ENCODE measurements at regions not wholly inside any gene's neighbourhood (a gene's known extent, or its start where the extent isn't known, plus 50 kb on each side); places are given as distances from the start of the nearest gene placed in this dataset.
"Not testable (repeated sequence)": the region's sequence is repeated elsewhere in the genome, so short reads cannot be mapped to it uniquely, and the experiment has no call there.

DNA sequence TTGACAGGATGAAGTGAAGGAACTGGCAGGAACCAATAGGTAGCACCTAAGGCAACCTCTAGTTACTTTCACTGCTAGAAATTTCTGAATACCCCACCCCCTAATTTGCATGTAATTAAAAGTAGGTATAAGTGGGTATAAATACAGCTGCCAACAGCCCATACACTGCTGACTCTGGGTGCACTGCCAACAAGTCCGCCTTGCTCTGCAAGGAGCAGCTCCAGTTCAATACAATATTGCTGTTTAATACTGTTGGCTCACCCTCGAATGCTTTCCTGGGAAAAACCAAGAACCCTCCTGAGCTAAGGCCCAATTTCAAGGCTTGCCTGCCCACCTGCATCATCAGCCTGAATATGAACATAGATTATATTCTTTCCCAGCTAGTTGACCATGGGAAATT is 981.9 kb downstream of the ADGRL2 start:
- Histone ChIP-seq H3K9me3 (no peaks in the 10 kb centered on the region), H3K27me3 (no peaks in the 10 kb centered on the region), H3K4me3 (no peak overlapping the region), H3K36me3 (no peaks in the 10 kb centered on the region)
- DNase-seq, result no peak

DNA sequence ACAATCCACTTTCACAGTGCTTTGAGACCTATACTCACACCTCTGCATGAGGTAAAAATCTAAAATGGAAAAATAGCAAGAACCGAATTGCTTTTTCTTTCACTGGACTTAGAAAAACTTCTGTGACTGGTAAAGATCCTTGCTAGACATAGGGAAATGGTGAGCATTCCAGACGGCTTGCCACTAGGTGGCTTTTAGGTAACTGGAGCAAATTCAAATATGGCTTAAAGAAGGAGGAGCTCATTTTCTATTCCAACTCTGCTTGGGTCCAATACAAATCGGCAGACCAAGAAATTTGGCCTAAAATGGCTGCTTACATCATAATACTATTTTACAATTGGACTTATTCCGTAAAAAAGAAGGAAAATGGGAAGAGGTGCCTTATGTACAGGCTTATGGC is 977.9 kb downstream of the ADGRL2 start:
- Histone ChIP-seq H3K36me3 (no peaks in the 10 kb centered on the region), H3K27me3 (no peaks in the 10 kb centered on the region), H3K9me3 (no peaks in the 10 kb centered on the region), H3K4me3 (no peak overlapping the region)
- DNase-seq, result no peak

DNA sequence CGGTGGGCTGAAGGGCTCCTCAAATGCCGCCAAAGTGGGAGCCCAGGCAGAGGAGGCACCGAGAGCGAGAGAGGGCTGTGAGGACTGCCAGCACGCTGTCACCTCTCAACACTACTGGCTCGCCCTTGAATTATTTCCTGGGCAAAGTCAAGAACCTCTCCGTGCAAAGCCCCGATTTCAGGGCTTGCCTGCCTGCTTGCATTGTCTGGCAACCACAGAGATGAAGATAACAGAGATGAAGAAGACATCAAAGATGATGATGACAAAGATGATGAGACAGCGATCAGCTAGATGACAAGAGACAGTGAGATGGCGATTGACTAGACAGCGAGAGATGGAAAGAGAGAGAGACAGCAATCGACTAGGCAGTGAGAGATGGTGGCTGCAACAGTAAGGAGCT is 976.5 kb downstream of the ADGRL2 start:
- no peak overlapping the region for H3K4me3 ChIP-seq

DNA sequence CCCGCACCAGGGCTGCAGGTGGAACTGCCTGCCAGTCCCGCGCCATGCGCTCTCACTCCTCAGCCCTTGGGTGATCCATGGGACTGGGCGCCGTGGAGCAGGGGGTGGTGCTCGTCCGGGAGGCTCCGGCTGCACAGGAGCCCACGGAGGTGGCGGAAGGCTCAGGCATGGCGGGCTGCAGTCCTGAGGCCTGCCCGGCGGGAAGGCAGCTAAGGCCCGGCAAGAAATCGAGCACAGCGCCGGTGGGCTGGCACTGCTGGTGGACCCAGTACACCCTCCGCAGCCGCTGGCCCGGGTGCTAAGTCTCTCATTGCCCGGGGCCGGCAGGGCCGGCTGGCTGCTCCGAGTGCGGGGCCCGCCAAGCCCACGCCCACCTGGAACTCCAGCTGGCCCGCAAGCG is 976.0 kb downstream of the ADGRL2 start:
- not testable (repeated sequence) for H3K4me3 ChIP-seq, DNase-seq, H3K36me3 ChIP-seq, H3K27me3 ChIP-seq, H3K9me3 ChIP-seq

More for the DNA sequence above, 976.5 kb downstream of the ADGRL2 start:
- no peaks in the 10 kb centered on the region for H3K27me3 ChIP-seq
- no peaks in the 10 kb centered on the region for H3K36me3 ChIP-seq
- DNase-seq, result no peak
- no peaks in the 10 kb centered on the region for H3K9me3 ChIP-seq

DNA sequence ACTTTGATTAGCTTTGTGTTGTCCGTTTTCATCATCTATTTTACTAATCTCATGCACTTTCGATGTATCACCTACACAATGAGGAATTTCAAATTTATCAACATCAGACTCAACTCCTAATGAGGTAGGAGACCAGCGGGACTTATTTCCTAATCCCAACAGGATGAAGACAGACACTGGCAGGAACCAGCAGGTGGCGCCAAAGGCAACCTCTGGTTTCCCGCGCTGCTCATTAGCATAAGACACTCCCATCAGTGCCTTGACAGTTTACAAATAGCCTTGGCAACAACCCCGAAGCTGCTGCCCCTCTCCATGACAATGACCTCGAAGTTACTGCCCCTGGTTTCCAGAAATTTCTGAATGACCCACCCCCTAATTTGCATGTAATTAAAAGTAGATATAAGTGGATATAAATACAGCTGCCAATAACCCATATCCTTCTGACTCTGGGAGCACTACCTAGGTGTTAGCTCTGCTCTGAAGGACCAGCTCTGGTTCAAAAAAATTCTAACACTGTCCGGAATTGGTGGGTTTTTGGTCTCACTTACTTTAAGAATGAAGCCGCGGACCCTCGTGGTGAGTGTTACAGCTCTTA is 974.8 kb downstream of the ADGRL2 start:
- Histone ChIP-seq H3K27me3 (no peaks in the 10 kb centered on the region), H3K36me3 (no peaks in the 10 kb centered on the region), H3K9me3 (no peaks in the 10 kb centered on the region), H3K4me3 (no peak overlapping the region)
- peak; percentile 19 for DNase-seq

GRCh38 chr1:82762829-82763532 is 962.2 kb downstream of the ADGRL2 start:
- DNase-seq, result no peak
- no peaks in the 10 kb centered on the region for H3K36me3 ChIP-seq

GRCh38 chr1:82759035-82759434 is 958.3 kb downstream of the ADGRL2 start:
- Histone ChIP-seq H3K9me3 (no peaks in the 10 kb centered on the region), H3K4me3 (no peak overlapping the region), H3K36me3 (no peaks in the 10 kb centered on the region), H3K27me3 (no peaks in the 10 kb centered on the region)
- no peak for DNase-seq

More at GRCh38 chr1:82762829-82763532, 962.2 kb downstream of the ADGRL2 start:
- Histone ChIP-seq H3K27me3 (no peaks in the 10 kb centered on the region), H3K4me3 (no peak overlapping the region), H3K9me3 (no peaks in the 10 kb centered on the region)

GRCh38 chr1:82755671-82756070 is 954.9 kb downstream of the ADGRL2 start:
- no peak overlapping the region for H3K4me3 ChIP-seq
- no peaks in the 10 kb centered on the region for H3K27me3 ChIP-seq
- DNase-seq, result no peak
- H3K36me3 ChIP-seq, result no peaks in the 10 kb centered on the region
- H3K9me3 ChIP-seq, result no peaks in the 10 kb centered on the region

- Histone ChIP-seq H3K27me3 (no peaks in the 10 kb centered on the region), H3K9me3 (no peaks in the 10 kb centered on the region), H3K36me3 (no peaks in the 10 kb centered on the region), H3K4me3 (no peak overlapping the region)
- no peak for DNase-seq
Measured at GRCh38 chr1:82755191-82755590, 954.5 kb downstream of the ADGRL2 start.

GRCh38 chr1:82752046-82752445 is 951.3 kb downstream of the ADGRL2 start:
- Histone ChIP-seq H3K36me3 (no peaks in the 10 kb centered on the region), H3K27me3 (no peaks in the 10 kb centered on the region), H3K4me3 (no peak overlapping the region), H3K9me3 (no peaks in the 10 kb centered on the region)
- DNase-seq, result no peak

- DNase-seq, result no peak
- Histone ChIP-seq H3K9me3 (peaks cover 10% of the 10 kb centered on the region; the same call in 1 of the 2 replicates), H3K27me3 (no peaks in the 10 kb centered on the region), H3K36me3 (no peaks in the 10 kb centered on the region), H3K4me3 (no peak overlapping the region)
Measured at GRCh38 chr1:82733645-82734044, 932.9 kb downstream of the ADGRL2 start.

GRCh38 chr1:82731216-82731615 is 930.5 kb downstream of the ADGRL2 start:
- H3K4me3 ChIP-seq, result no peak overlapping the region
- no peaks in the 10 kb centered on the region for H3K36me3 ChIP-seq
- H3K27me3 ChIP-seq, result no peaks in the 10 kb centered on the region
- peaks cover 10% of the 10 kb centered on the region; the same call in 1 of the 2 replicates for H3K9me3 ChIP-seq
- DNase-seq, result no peak

- Histone ChIP-seq H3K9me3 (peaks cover 10% of the 10 kb centered on the region; the same call in 1 of the 2 replicates), H3K4me3 (no peak overlapping the region), H3K36me3 (no peaks in the 10 kb centered on the region), H3K27me3 (no peaks in the 10 kb centered on the region)
- DNase-seq, result no peak
Measured at GRCh38 chr1:82728206-82728605, 927.5 kb downstream of the ADGRL2 start.

DNA sequence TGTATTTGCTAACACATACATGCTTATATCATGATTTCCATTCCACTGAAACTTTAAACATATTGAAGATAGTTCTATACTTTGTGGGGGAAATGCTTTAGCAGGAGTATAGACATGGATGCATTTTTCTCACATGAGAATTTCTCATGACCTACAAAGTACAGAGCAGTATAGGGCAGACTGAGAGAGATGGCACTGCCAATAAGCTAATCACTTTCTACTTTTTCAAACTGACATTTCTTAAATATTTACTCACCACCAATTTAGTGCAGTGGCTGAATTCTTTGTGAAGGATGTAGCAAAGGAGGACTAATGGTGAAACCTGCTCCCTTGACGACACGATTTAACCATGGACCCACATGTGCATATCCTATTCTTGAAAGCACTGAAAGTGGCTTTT is 923.5 kb downstream of the ADGRL2 start:
- Histone ChIP-seq H3K4me3 (no peak overlapping the region), H3K27me3 (no peaks in the 10 kb centered on the region), H3K9me3 (no peaks in the 10 kb centered on the region; the same call in 1 of the 2 replicates), H3K36me3 (no peaks in the 10 kb centered on the region)
- DNase-seq, result no peak

DNA sequence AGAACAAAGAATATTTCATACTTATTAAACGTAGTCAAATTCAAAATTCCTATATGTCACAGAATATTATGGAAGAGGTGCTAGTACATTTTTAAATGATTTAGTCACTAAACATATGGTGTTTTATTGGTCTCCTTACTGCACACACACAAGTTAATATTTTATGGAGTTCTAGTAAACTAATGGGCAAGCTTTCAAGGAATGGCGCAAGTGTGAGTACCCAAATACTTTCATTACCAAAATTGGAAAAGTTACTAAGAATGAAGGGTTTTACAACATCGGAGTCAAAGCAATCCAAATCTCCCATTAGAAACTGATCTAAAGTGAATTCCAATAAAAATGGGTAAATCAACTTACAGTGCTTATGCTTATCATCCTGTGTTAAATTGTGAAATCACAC is 921.9 kb downstream of the ADGRL2 start:
- H3K9me3 ChIP-seq, result no peaks in the 10 kb centered on the region
- H3K4me3 ChIP-seq, result no peak overlapping the region
- H3K36me3 ChIP-seq, result no peaks in the 10 kb centered on the region
- no peak for DNase-seq
- no peaks in the 10 kb centered on the region for H3K27me3 ChIP-seq

- H3K4me3 ChIP-seq, result no peak overlapping the region
- no peak for DNase-seq
Measured at GRCh38 chr1:82721702-82722101, 921.0 kb downstream of the ADGRL2 start.

DNA sequence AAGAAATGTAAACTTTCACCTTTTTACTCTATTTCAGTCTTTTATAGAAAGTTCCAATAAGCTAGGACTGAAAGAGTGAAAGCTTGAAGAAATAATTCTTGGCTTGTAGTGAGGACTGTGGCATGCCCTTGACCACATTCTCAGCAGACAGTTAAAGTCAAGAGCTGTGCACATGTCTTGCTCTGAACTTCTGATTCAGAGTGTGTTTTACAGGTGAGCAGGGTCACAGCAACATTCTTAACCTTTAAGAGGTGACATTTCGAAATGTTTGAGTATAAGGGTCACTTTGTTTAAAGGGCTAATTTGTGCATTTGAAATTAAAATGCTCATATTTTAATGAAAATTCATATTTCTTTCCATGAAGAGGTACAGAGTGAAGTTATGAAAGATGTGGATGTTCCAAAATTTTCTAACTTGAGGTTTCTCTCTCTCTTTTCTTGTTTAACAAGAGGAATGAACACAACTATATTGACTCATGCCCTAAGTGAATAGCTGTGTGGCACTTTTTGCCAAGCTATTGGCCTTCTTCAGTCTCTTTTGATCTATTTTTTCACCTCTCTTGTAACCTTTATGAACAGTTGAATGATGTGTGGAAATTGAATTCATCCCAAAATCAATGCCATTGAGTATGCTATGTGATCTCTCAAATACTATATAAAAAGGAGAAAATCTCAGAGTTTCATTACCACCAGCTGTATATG is 918.1 kb downstream of the ADGRL2 start:
- Histone ChIP-seq H3K4me3 (no peak overlapping the region), H3K36me3 (no peaks in the 10 kb centered on the region), H3K27me3 (no peaks in the 10 kb centered on the region), H3K9me3 (no peaks in the 10 kb centered on the region)
- DNase-seq, result no peak

More at GRCh38 chr1:82721702-82722101, 921.0 kb downstream of the ADGRL2 start:
- no peaks in the 10 kb centered on the region for H3K36me3 ChIP-seq
- no peaks in the 10 kb centered on the region for H3K27me3 ChIP-seq
- H3K9me3 ChIP-seq, result no peaks in the 10 kb centered on the region

- no peak overlapping the region for H3K4me3 ChIP-seq
- H3K36me3 ChIP-seq, result no peaks in the 10 kb centered on the region
- no peaks in the 10 kb centered on the region for H3K27me3 ChIP-seq
- DNase-seq, result no peak
- H3K9me3 ChIP-seq, result no peaks in the 10 kb centered on the region
Measured at GRCh38 chr1:82710091-82710490, 909.4 kb downstream of the ADGRL2 start.

Measured in MG63 (cell line).